ENCODE measurements at regions not wholly inside any gene's neighbourhood (a gene's known extent, or its start where the extent isn't known, plus 50 kb on each side); places are given as distances from the start of the nearest gene placed in this dataset.
A peak's percentile ranks its signal among the peaks of the same experiment; 100 is the strongest.
"Not testable (repeated sequence)": the region's sequence is repeated elsewhere in the genome, so short reads cannot be mapped to it uniquely, and the experiment has no call there.

GRCh38 chr1:143792047-143792937, 179.5 kb downstream of the FAM72C start:
- H3K9me3 ChIP-seq; H3K36me3 ChIP-seq; H3K27me3 ChIP-seq; DNase-seq (ENCODE audit: low spot score in 2 of 2); H3K27ac ChIP-seq; intact Hi-C loops (cut with DNase I; ENCODE audit: low total_unique reads); H3K4me3 ChIP-seq; H3K4me1 ChIP-seq: not testable (repeated sequence)

- H3K4me1 ChIP-seq; H3K9me3 ChIP-seq; intact Hi-C loops (cut with DNase I; ENCODE audit: low total_unique reads); H3K4me3 ChIP-seq; H3K36me3 ChIP-seq; H3K27me3 ChIP-seq; H3K27ac ChIP-seq; DNase-seq (ENCODE audit: low spot score in 2 of 2): not testable (repeated sequence)
Measured at GRCh38 chr1:143786381-143786780, 185.4 kb downstream of the FAM72C start.

- intact Hi-C loops (cut with DNase I; ENCODE audit: low total_unique reads); H3K9me3 ChIP-seq; DNase-seq (ENCODE audit: low spot score in 2 of 2): not testable (repeated sequence)
Measured at GRCh38 chr1:143785883-143786282, 185.9 kb downstream of the FAM72C start.

GRCh38 chr1:143784239-143784882, 187.4 kb downstream of the FAM72C start:
- DNase-seq (ENCODE audit: low spot score in 2 of 2); H3K27ac ChIP-seq; H3K9me3 ChIP-seq; H3K4me1 ChIP-seq; H3K27me3 ChIP-seq; H3K36me3 ChIP-seq; H3K4me3 ChIP-seq; intact Hi-C loops (cut with DNase I; ENCODE audit: low total_unique reads): not testable (repeated sequence)

More at GRCh38 chr1:143785883-143786282, 185.9 kb downstream of the FAM72C start:
- H3K4me1 ChIP-seq, H3K4me3 ChIP-seq, H3K27me3 ChIP-seq, H3K27ac ChIP-seq, H3K36me3 ChIP-seq: not testable (repeated sequence)

GRCh38 chr1:143778178-143778577, 193.6 kb downstream of the FAM72C start:
- H3K9me3 ChIP-seq, H3K36me3 ChIP-seq: not testable (repeated sequence)

GRCh38 chr1:143764831-143765230, 207.0 kb downstream of the FAM72C start:
- peak in 1 of 2 donors; percentile 47 for DNase-seq (ENCODE audit: low spot score in 2 of 2)
- H3K4me1 ChIP-seq; H3K36me3 ChIP-seq; H3K4me3 ChIP-seq; H3K9me3 ChIP-seq; intact Hi-C loops (cut with DNase I; ENCODE audit: low total_unique reads); H3K27me3 ChIP-seq: not testable (repeated sequence)
- peak overlapping the region in 1 of 2 donors; percentile 78 for H3K27ac ChIP-seq

More at GRCh38 chr1:143778178-143778577, 193.6 kb downstream of the FAM72C start:
- H3K27ac ChIP-seq; intact Hi-C loops (cut with DNase I; ENCODE audit: low total_unique reads); H3K4me3 ChIP-seq; H3K27me3 ChIP-seq; DNase-seq (ENCODE audit: low spot score in 2 of 2); H3K4me1 ChIP-seq: not testable (repeated sequence)

- intact Hi-C loops (cut with DNase I; ENCODE audit: low total_unique reads); H3K36me3 ChIP-seq; H3K4me1 ChIP-seq; DNase-seq (ENCODE audit: low spot score in 2 of 2); H3K4me3 ChIP-seq; H3K9me3 ChIP-seq; H3K27me3 ChIP-seq: not testable (repeated sequence)
- peak overlapping the region in 1 of 2 donors; percentile 7 for H3K27ac ChIP-seq
Measured at GRCh38 chr1:143760366-143760765, 211.4 kb downstream of the FAM72C start.

- H3K27me3 ChIP-seq; H3K4me1 ChIP-seq; H3K9me3 ChIP-seq; H3K4me3 ChIP-seq; intact Hi-C loops (cut with DNase I; ENCODE audit: low total_unique reads); H3K36me3 ChIP-seq: not testable (repeated sequence)
- peak overlapping the region in 1 of 2 donors; percentile 3 for H3K27ac ChIP-seq
- peak in 1 of 2 donors; percentile 37 for DNase-seq (ENCODE audit: low spot score in 2 of 2)
Measured at GRCh38 chr1:143755961-143756360, 215.8 kb downstream of the FAM72C start.

- H3K36me3 ChIP-seq = no peaks in the 10 kb centered on the region
- no peak overlapping the region for H3K4me3 ChIP-seq
- no peak for DNase-seq (ENCODE audit: low spot score in 2 of 2)
- no peaks in the 10 kb centered on the region for H3K9me3 ChIP-seq
- intact Hi-C loops (cut with DNase I; ENCODE audit: low total_unique reads) = no loop called here
- no peak overlapping the region for H3K27ac ChIP-seq
- no peaks in the 10 kb centered on the region for H3K4me1 ChIP-seq
- TF ChIP-seq POLR2AphosphoS5 (IDR thresholded peaks at IDR 0.05) (no peak), CTCF (IDR thresholded peaks at IDR 0.05) (no peak), POLR2A (IDR thresholded peaks at IDR 0.05) (no peak)
- no peaks in the 10 kb centered on the region for H3K27me3 ChIP-seq
Measured at GRCh38 chr1:143748906-143749305, 222.9 kb downstream of the FAM72C start.

Measured in breast epithelium (tissue), 4 donors.